ENCODE measurements at regions not wholly inside any gene's neighbourhood (a gene's known extent, or its start where the extent isn't known, plus 50 kb on each side); places are given as distances from the start of the nearest gene placed in this dataset.

- Mint-ChIP-seq H3K27me3 (peaks cover 10% of the 10 kb centered on the region), H3K4me3 (no peak overlapping the region), H3K9me3 (no peaks in the 10 kb centered on the region), H3K4me1 (ENCODE audit: low read depth) (peaks cover 9% of the 10 kb centered on the region), H3K27ac (no peak overlapping the region), H3K36me3 (ENCODE audit: low read depth) (no peaks in the 10 kb centered on the region)
- no peak for DNase-seq
- ChIA-PET CTCF (no interaction called here), POLR2A (no interaction called here)
- TF ChIP-seq, protein P1, sequence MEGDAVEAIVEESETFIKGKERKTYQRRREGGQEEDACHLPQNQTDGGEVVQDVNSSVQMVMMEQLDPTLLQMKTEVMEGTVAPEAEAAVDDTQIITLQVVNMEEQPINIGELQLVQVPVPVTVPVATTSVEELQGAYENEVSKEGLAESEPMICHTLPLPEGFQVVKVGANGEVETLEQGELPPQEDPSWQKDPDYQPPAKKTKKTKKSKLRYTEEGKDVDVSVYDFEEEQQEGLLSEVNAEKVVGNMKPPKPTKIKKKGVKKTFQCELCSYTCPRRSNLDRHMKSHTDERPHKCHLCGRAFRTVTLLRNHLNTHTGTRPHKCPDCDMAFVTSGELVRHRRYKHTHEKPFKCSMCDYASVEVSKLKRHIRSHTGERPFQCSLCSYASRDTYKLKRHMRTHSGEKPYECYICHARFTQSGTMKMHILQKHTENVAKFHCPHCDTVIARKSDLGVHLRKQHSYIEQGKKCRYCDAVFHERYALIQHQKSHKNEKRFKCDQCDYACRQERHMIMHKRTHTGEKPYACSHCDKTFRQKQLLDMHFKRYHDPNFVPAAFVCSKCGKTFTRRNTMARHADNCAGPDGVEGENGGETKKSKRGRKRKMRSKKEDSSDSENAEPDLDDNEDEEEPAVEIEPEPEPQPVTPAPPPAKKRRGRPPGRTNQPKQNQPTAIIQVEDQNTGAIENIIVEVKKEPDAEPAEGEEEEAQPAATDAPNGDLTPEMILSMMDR (IDR thresholded peaks at IDR 0.05), result no peak
- intact Hi-C loops (cut with micrococcal nuclease), result no loop called here
- ATAC-seq, result no peak
Measured at GRCh38 chr1:38331496-38332210, 285.1 kb upstream of the POU3F1 start.

GRCh38 chr1:38330799-38331198, 284.2 kb upstream of the POU3F1 start:
- H3K27me3 Mint-ChIP-seq, result peaks cover 11% of the 10 kb centered on the region
- POLR2A ChIA-PET, result no interaction called here
- H3K36me3 Mint-ChIP-seq (ENCODE audit: low read depth), result no peaks in the 10 kb centered on the region
- H3K27ac Mint-ChIP-seq, result no peak overlapping the region
- DNase-seq (no peak), ATAC-seq (no peak)
- TF ChIP-seq, protein P1 (IDR thresholded peaks at IDR 0.05), result no peak
- no peak overlapping the region for H3K4me3 Mint-ChIP-seq
- CTCF ChIA-PET, result no interaction called here
- intact Hi-C loops (cut with micrococcal nuclease), result no loop called here
- peaks cover 9% of the 10 kb centered on the region for H3K4me1 Mint-ChIP-seq (ENCODE audit: low read depth)
- no peaks in the 10 kb centered on the region for H3K9me3 Mint-ChIP-seq

GRCh38 chr1:38329644-38330043, 283.1 kb upstream of the POU3F1 start:
- no peaks in the 10 kb centered on the region for H3K36me3 Mint-ChIP-seq (ENCODE audit: low read depth)
- no peaks in the 10 kb centered on the region for H3K9me3 Mint-ChIP-seq
- no peak for ATAC-seq
- H3K27ac Mint-ChIP-seq, result no peak overlapping the region
- peaks cover under 1% of the 10 kb centered on the region for H3K4me1 Mint-ChIP-seq (ENCODE audit: low read depth)
- intact Hi-C loops (cut with micrococcal nuclease), result no loop called here
- DNase-seq, result no peak
- H3K27me3 Mint-ChIP-seq, result peaks cover 8% of the 10 kb centered on the region
- H3K4me3 Mint-ChIP-seq, result no peak overlapping the region
- POLR2A ChIA-PET, result no interaction called here
- TF ChIP-seq, protein P1 (IDR thresholded peaks at IDR 0.05), result no peak
- CTCF ChIA-PET, result no interaction called here

DNA sequence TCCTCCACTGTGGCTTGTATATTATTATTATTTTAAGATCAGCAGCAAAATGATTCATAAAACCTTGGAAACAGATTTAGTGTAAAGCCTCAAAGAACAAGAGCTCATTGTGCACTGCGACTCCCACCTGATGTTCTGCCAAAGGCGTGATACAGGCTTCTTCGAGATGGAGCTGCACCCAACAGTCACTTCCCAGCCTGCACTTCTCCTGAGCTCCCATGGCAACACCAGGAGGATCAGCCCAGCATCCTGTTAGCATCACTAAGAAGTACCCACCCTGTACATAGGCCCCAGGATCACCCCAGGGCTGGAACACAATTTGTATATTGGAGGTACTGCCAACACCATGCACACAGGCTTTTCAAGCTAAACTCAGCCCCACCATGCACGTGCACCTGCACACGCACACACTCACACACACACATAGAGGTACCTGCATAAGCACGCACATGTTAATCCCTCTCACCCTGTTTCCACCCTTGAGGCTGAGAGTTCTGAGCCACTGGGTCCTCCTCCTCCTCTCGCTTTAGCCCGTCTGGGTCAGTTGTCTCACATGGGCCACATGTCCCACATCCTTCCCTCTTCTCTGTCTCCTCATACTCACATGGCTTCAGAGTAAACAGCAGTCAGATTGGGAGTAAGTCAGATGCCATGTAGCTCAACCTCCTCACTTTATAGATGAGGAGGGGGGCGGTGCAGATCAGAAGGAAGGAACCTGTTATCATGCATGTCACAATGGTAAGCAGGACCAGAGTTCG, 281.9 kb upstream of the POU3F1 start:
- H3K27me3 Mint-ChIP-seq, result peaks cover 11% of the 10 kb centered on the region
- no peaks in the 10 kb centered on the region for H3K4me1 Mint-ChIP-seq (ENCODE audit: low read depth)
- ChIA-PET CTCF (no interaction called here), POLR2A (no interaction called here)
- no peak overlapping the region for H3K4me3 Mint-ChIP-seq
- DNase-seq (no peak), ATAC-seq (no peak)
- TF ChIP-seq, protein P1 (IDR thresholded peaks at IDR 0.05), result no peak
- H3K9me3 Mint-ChIP-seq, result no peaks in the 10 kb centered on the region
- H3K27ac Mint-ChIP-seq, result no peak overlapping the region
- no peaks in the 10 kb centered on the region for H3K36me3 Mint-ChIP-seq (ENCODE audit: low read depth)
- intact Hi-C loops (cut with micrococcal nuclease), result no loop called here

DNA sequence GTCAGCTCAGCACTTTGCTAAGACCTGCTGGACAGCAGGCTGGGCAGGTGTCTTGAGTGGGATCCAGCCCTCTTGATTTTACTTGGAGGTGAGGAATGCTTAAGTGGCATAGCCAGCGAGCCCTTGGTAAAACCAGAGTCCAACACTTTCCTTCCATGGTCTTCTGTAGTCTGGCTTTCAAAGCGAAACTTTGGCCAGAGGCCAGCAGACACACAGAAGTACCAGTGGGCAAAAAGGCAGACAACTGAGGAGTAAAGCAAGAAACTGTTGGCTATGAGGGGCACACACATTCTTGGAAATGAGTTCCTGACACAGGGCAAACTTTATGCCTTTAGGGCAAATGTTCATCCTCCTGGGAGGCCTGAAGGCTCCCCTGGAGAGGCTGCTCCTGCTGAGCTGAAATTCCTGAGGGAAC, 281.0 kb upstream of the POU3F1 start:
- ChIA-PET POLR2A (no interaction called here), CTCF (no interaction called here)
- Mint-ChIP-seq H3K4me1 (ENCODE audit: low read depth) (no peaks in the 10 kb centered on the region), H3K36me3 (ENCODE audit: low read depth) (no peaks in the 10 kb centered on the region), H3K27ac (no peak overlapping the region), H3K9me3 (no peaks in the 10 kb centered on the region), H3K27me3 (peaks cover 19% of the 10 kb centered on the region), H3K4me3 (no peak overlapping the region)
- intact Hi-C loops (cut with micrococcal nuclease), result no loop called here
- TF ChIP-seq, protein P1 (IDR thresholded peaks at IDR 0.05), result no peak
- ATAC-seq, result no peak
- DNase-seq, result no peak

All from activated CD8-positive, alpha-beta T cell treated with anti-CD3 and anti-CD28 coated beads for 36 hours (primary cell).